ENCODE measurements at regions not wholly inside any gene's neighbourhood (a gene's known extent, or its start where the extent isn't known, plus 50 kb on each side); places are given as distances from the start of the nearest gene placed in this dataset.

DNA sequence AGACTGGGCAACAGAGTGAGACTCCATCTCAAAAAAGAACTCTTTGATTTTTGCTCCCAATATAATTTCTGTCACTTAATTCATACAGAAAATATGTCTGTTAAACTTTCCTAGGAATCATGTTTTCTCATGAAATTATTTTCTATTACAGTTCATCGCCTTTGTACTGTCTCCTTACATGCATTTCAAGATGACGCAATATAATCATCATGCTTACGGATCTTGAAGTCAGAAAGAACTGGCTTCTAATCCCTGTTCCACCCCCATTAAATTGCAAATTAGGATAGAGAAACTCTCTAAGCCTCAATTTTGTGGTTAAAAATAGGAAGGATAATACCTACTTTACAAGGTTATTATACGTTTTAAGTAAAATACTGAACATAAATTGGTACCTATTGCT lies 467.6 kb upstream of the SMIM21 start:
- no CpG with 5 or more reads among the region's 4 CpGs for WGBS (ENCODE audit: insufficient coverage)
- H3K9me3 ChIP-seq (ENCODE audit: control extremely low read depth in 1 of 5, control insufficient read depth in 4 of 5, insufficient read depth in 2 of 5, low read depth in 1 of 5, low read length in 4 of 5), result no peaks in the 10 kb centered on the region
- no peak for DNase-seq
- POLR2A ChIA-PET, result no interaction called here
- CTCF ChIA-PET, result no interaction called here
- no peak overlapping the region for H3K27ac ChIP-seq (ENCODE audit: insufficient read depth in 1 of 2, low read depth in 1 of 2, low read length in 2 of 2, poor library complexity in 1 of 2, severe bottlenecking in 2 of 2)
- H3K4me1 ChIP-seq (ENCODE audit: control extremely low read depth in 1 of 4, control insufficient read depth in 4 of 4, insufficient read depth in 4 of 4, low read length in 3 of 4), result no peaks in the 10 kb centered on the region
- H3K4me3 ChIP-seq (ENCODE audit: control insufficient read depth in 1 of 7, extremely low read depth in 1 of 7, insufficient read depth in 4 of 7, low read depth in 2 of 7, low read length in 6 of 7), result no peak overlapping the region
- no peaks in the 10 kb centered on the region for H3K36me3 ChIP-seq (ENCODE audit: control insufficient read depth in 4 of 4, insufficient read depth in 4 of 4, low read length in 3 of 4)
- peaks cover 0 to 2% (median 0%) of the 10 kb centered on the region in 5 experiments for H3K27me3 ChIP-seq (replicated peaks in 2 of 5; ENCODE audit: control insufficient read depth in 4 of 5, insufficient read depth in 5 of 5, low read length in 4 of 5)

DNA sequence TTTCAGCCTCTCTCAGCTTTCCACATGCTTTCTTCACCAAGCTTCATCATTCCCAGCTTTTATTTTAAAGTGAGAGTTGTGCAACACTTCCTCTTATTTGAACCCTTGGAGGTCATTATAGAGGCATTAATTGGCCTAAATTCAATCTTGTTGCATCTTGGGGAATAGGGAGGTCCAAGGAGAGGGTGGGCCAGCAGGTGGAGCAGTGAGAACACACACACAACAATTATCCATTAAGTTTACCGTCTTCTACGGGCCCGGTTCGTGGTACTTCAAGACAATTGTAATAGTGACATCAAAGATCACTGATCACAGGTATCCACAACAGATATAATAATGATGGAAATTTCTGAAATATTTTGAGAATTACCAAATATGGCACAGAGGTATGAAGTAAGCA lies 457.2 kb upstream of the SMIM21 start:
- H3K27me3 ChIP-seq (replicated peaks in 2 of 5; ENCODE audit: control insufficient read depth in 4 of 5, insufficient read depth in 5 of 5, low read length in 4 of 5), result no peaks in the 10 kb centered on the region
- H3K36me3 ChIP-seq (ENCODE audit: control insufficient read depth in 4 of 4, insufficient read depth in 4 of 4, low read length in 3 of 4), result no peaks in the 10 kb centered on the region
- ChIA-PET CTCF (interaction anchor here (1.1 kb wide), 1 partner anchor 824 kb away, joined by 4 read pairs; no protein-coding TSS in a partner anchor), POLR2A (no interaction called here)
- no peak overlapping the region for H3K4me3 ChIP-seq (ENCODE audit: control insufficient read depth in 1 of 7, extremely low read depth in 1 of 7, insufficient read depth in 4 of 7, low read depth in 2 of 7, low read length in 6 of 7)
- no peaks in the 10 kb centered on the region for H3K4me1 ChIP-seq (ENCODE audit: control extremely low read depth in 1 of 4, control insufficient read depth in 4 of 4, insufficient read depth in 4 of 4, low read length in 3 of 4)
- no peak overlapping the region for H3K27ac ChIP-seq (ENCODE audit: insufficient read depth in 1 of 2, low read depth in 1 of 2, low read length in 2 of 2, poor library complexity in 1 of 2, severe bottlenecking in 2 of 2)
- H3K9me3 ChIP-seq (ENCODE audit: control extremely low read depth in 1 of 5, control insufficient read depth in 4 of 5, insufficient read depth in 2 of 5, low read depth in 1 of 5, low read length in 4 of 5), result peaks cover 0 to 3% (median 0%) of the 10 kb centered on the region in 5 experiments
- peak; percentile 0 to 23 (median 2) for DNase-seq
- no CpG with 5 or more reads among the region's 4 CpGs for WGBS (ENCODE audit: insufficient coverage)

DNA sequence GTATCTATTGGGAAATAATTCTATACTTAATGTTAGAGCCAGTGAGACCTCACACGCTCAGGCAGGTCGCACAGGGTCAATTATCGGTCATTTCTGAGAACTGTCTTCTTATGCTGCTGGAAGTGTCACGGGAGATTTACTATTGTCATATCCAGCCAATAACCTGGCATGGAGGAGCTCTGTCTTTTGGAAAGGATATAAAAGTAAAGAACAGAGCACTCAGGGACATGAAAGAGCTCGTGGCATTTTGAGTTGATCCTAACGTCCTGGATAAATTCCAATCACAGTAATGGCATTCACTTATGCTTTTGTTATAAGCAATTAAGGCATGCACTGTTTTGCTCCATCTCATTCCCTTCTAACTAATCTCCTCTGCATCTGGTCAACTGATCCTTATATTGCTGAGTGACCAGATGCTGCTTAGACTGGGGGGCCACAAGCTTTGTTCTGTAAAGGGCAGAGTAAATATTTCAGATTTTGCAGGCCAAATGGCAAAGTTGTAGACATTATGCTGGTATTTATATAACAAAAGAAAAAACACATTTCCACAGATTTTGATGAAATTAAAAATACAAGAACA lies 453.5 kb upstream of the SMIM21 start:
- CTCF ChIA-PET, result no interaction called here
- POLR2A ChIA-PET, result no interaction called here
- H3K9me3 ChIP-seq (ENCODE audit: control extremely low read depth in 1 of 5, control insufficient read depth in 4 of 5, insufficient read depth in 2 of 5, low read depth in 1 of 5, low read length in 4 of 5), result peaks cover 0 to 3% (median 0%) of the 10 kb centered on the region in 5 experiments
- no peak for DNase-seq
- H3K36me3 ChIP-seq (ENCODE audit: control insufficient read depth in 4 of 4, insufficient read depth in 4 of 4, low read length in 3 of 4), result no peaks in the 10 kb centered on the region
- no peaks in the 10 kb centered on the region for H3K27me3 ChIP-seq (replicated peaks in 2 of 5; ENCODE audit: control insufficient read depth in 4 of 5, insufficient read depth in 5 of 5, low read length in 4 of 5)
- no peak overlapping the region for H3K27ac ChIP-seq (ENCODE audit: insufficient read depth in 1 of 2, low read depth in 1 of 2, low read length in 2 of 2, poor library complexity in 1 of 2, severe bottlenecking in 2 of 2)
- no peak overlapping the region for H3K4me3 ChIP-seq (ENCODE audit: control insufficient read depth in 1 of 7, extremely low read depth in 1 of 7, insufficient read depth in 4 of 7, low read depth in 2 of 7, low read length in 6 of 7)
- H3K4me1 ChIP-seq (ENCODE audit: control extremely low read depth in 1 of 4, control insufficient read depth in 4 of 4, insufficient read depth in 4 of 4, low read length in 3 of 4), result no peaks in the 10 kb centered on the region
- WGBS (ENCODE audit: insufficient coverage), result 100% methylated on average over 6 of the region's 6 CpGs

DNA sequence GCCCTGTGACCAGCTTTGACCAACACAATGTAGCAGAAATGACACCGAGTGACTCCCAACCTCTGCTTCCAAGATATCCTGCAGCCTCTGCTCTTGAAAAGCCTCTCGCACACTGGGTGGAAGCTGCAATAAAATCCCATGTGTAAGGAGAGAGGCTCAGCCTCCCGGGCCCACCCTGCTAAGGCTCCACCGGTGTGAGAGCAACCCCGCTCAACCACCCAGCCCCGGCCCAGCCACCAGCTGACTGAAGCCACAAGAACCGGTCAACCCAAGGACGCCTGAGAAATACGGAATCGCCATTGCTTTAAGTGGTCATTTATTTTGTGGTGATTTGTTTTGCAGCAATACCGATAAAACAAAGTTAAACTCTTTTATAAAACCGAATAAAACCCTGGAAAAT lies 452.8 kb upstream of the SMIM21 start:
- 98% methylated on average over 6 of the region's 12 CpGs for WGBS (ENCODE audit: insufficient coverage)
- no peaks in the 10 kb centered on the region for H3K4me1 ChIP-seq (ENCODE audit: control extremely low read depth in 1 of 4, control insufficient read depth in 4 of 4, insufficient read depth in 4 of 4, low read length in 3 of 4)
- no peak for DNase-seq
- no peaks in the 10 kb centered on the region for H3K36me3 ChIP-seq (ENCODE audit: control insufficient read depth in 4 of 4, insufficient read depth in 4 of 4, low read length in 3 of 4)
- H3K27me3 ChIP-seq (replicated peaks in 2 of 5; ENCODE audit: control insufficient read depth in 4 of 5, insufficient read depth in 5 of 5, low read length in 4 of 5), result no peaks in the 10 kb centered on the region
- no peak overlapping the region for H3K27ac ChIP-seq (ENCODE audit: insufficient read depth in 1 of 2, low read depth in 1 of 2, low read length in 2 of 2, poor library complexity in 1 of 2, severe bottlenecking in 2 of 2)
- H3K4me3 ChIP-seq (ENCODE audit: control insufficient read depth in 1 of 7, extremely low read depth in 1 of 7, insufficient read depth in 4 of 7, low read depth in 2 of 7, low read length in 6 of 7), result no peak overlapping the region
- peaks cover 0 to 3% (median 0%) of the 10 kb centered on the region in 5 experiments for H3K9me3 ChIP-seq (ENCODE audit: control extremely low read depth in 1 of 5, control insufficient read depth in 4 of 5, insufficient read depth in 2 of 5, low read depth in 1 of 5, low read length in 4 of 5)
- ChIA-PET POLR2A (no interaction called here), CTCF (no interaction called here)

DNA sequence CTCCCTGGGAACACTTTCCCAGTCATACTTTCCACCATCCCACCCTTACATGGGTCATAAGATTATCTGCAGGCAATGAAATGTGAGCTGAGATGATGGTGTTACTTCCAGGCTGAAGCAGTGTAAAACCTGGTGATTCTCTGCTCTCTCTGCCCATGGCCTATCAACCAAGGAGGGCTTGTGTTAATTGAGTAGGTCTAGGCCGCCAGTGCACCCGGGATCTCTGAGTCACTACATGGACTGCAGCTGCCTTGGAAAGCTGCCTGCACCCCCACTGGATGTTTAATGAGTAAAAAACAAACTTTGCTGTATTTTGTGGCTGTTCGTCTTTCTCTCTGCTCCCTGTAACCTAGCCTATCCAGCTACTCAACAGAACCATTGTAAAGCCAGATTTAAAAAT lies 451.7 kb upstream of the SMIM21 start:
- no peaks in the 10 kb centered on the region for H3K27me3 ChIP-seq (replicated peaks in 2 of 5; ENCODE audit: control insufficient read depth in 4 of 5, insufficient read depth in 5 of 5, low read length in 4 of 5)
- no peaks in the 10 kb centered on the region for H3K36me3 ChIP-seq (ENCODE audit: control insufficient read depth in 4 of 4, insufficient read depth in 4 of 4, low read length in 3 of 4)
- no peaks in the 10 kb centered on the region for H3K4me1 ChIP-seq (ENCODE audit: control extremely low read depth in 1 of 4, control insufficient read depth in 4 of 4, insufficient read depth in 4 of 4, low read length in 3 of 4)
- no CpG with 5 or more reads among the region's 3 CpGs for WGBS (ENCODE audit: insufficient coverage)
- H3K4me3 ChIP-seq (ENCODE audit: control insufficient read depth in 1 of 7, extremely low read depth in 1 of 7, insufficient read depth in 4 of 7, low read depth in 2 of 7, low read length in 6 of 7), result no peak overlapping the region
- no peak overlapping the region for H3K27ac ChIP-seq (ENCODE audit: insufficient read depth in 1 of 2, low read depth in 1 of 2, low read length in 2 of 2, poor library complexity in 1 of 2, severe bottlenecking in 2 of 2)
- H3K9me3 ChIP-seq (ENCODE audit: control extremely low read depth in 1 of 5, control insufficient read depth in 4 of 5, insufficient read depth in 2 of 5, low read depth in 1 of 5, low read length in 4 of 5), result peaks cover 0 to 3% (median 0%) of the 10 kb centered on the region in 5 experiments
- ChIA-PET CTCF (no interaction called here), POLR2A (no interaction called here)
- DNase-seq, result no peak

DNA sequence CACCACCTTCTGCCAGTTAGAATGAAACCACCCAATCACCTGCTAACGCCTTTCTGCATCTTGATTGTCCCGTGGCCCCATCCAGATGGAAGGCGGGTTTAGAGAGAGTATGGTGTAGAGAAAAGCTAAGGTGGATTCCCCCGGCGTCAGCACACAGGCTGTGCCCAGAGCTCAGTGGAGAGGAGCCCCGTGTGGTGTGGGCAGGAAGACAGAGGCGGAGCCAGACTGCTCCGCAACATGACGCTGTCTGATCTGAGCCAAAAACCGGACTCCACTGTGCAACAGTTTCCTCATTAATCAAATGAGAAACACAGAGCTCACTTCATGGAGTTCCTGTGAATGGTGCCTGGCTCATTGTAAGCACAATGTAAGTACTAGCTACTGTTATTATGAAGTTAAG lies 448.1 kb upstream of the SMIM21 start:
- Histone ChIP-seq H3K27ac (ENCODE audit: insufficient read depth in 1 of 2, low read depth in 1 of 2, low read length in 2 of 2, poor library complexity in 1 of 2, severe bottlenecking in 2 of 2) (no peak overlapping the region), H3K27me3 (replicated peaks in 2 of 5; ENCODE audit: control insufficient read depth in 4 of 5, insufficient read depth in 5 of 5, low read length in 4 of 5) (no peaks in the 10 kb centered on the region), H3K36me3 (ENCODE audit: control insufficient read depth in 4 of 4, insufficient read depth in 4 of 4, low read length in 3 of 4) (no peaks in the 10 kb centered on the region), H3K4me1 (ENCODE audit: control extremely low read depth in 1 of 4, control insufficient read depth in 4 of 4, insufficient read depth in 4 of 4, low read length in 3 of 4) (no peaks in the 10 kb centered on the region), H3K4me3 (ENCODE audit: control insufficient read depth in 1 of 7, extremely low read depth in 1 of 7, insufficient read depth in 4 of 7, low read depth in 2 of 7, low read length in 6 of 7) (no peak overlapping the region), H3K9me3 (ENCODE audit: control extremely low read depth in 1 of 5, control insufficient read depth in 4 of 5, insufficient read depth in 2 of 5, low read depth in 1 of 5, low read length in 4 of 5) (peaks cover 0 to 3% (median 0%) of the 10 kb centered on the region in 5 experiments)
- DNase-seq, result no peak
- CTCF ChIA-PET, result no interaction called here
- 79% methylated on average over 7 of the region's 10 CpGs for WGBS (ENCODE audit: insufficient coverage)
- POLR2A ChIA-PET, result no interaction called here

DNA sequence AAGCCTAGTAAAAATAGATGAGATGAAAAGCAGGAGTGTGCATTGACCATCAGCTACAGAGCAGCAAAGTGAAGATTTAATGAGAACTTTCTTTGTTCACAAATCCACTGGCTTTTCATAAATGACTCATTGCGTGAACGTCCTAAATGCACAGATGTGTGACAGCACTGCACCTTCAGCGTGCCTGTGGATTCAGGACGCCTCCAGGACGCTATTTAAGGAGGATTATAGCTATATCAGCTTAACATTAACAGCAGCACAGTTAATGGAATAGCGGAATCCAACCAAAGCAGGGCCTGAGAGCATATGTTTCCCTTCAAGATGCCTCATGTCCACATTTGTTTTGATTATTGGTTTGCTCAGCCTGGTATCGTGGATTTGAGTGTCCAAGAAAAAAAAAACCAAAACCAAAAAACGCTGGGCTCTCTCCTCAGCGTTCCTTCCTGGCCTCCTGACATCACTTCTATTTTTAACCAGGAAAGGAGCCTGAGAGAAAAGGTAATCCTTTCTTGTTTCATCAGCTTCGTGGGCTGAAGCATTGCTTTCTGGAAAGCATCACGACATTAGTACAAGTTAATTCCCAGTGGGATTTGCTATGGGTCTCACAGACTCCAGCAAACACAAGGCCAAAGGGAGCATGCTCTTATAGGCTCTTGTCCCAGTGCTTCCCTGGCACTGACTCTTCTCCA lies 447.0 kb upstream of the SMIM21 start:
- H3K9me3 ChIP-seq (ENCODE audit: control extremely low read depth in 1 of 5, control insufficient read depth in 4 of 5, insufficient read depth in 2 of 5, low read depth in 1 of 5, low read length in 4 of 5), result peaks cover 0 to 3% (median 0%) of the 10 kb centered on the region in 5 experiments
- H3K36me3 ChIP-seq (ENCODE audit: control insufficient read depth in 4 of 4, insufficient read depth in 4 of 4, low read length in 3 of 4), result no peaks in the 10 kb centered on the region
- no peak overlapping the region for H3K4me3 ChIP-seq (ENCODE audit: control insufficient read depth in 1 of 7, extremely low read depth in 1 of 7, insufficient read depth in 4 of 7, low read depth in 2 of 7, low read length in 6 of 7)
- DNase-seq, result no peak
- H3K27ac ChIP-seq (ENCODE audit: insufficient read depth in 1 of 2, low read depth in 1 of 2, low read length in 2 of 2, poor library complexity in 1 of 2, severe bottlenecking in 2 of 2), result no peak overlapping the region
- ChIA-PET POLR2A (no interaction called here), CTCF (no interaction called here)
- H3K4me1 ChIP-seq (ENCODE audit: control extremely low read depth in 1 of 4, control insufficient read depth in 4 of 4, insufficient read depth in 4 of 4, low read length in 3 of 4), result no peaks in the 10 kb centered on the region
- H3K27me3 ChIP-seq (replicated peaks in 2 of 5; ENCODE audit: control insufficient read depth in 4 of 5, insufficient read depth in 5 of 5, low read length in 4 of 5), result no peaks in the 10 kb centered on the region
- 84% methylated on average over 10 of the region's 11 CpGs for WGBS (ENCODE audit: insufficient coverage)

Data from common myeloid progenitor, CD34-positive (primary cell).